ENCODE measurements at regions not wholly inside any gene's neighbourhood (a gene's known extent, or its start where the extent isn't known, plus 50 kb on each side); places are given as distances from the start of the nearest gene placed in this dataset.

- DNase-seq, result no peak
Measured at GRCh38 chr18:77949355-77949973, 699.8 kb downstream of the GALR1 start.

- DNase-seq, result no peak
Measured at GRCh38 chr18:77959248-77959647, 709.6 kb downstream of the GALR1 start.

- DNase-seq, result no peak
Measured at GRCh38 chr18:77960791-77961410, 711.3 kb downstream of the GALR1 start.

- no peak for DNase-seq
Measured at GRCh38 chr18:77967071-77967470, 717.4 kb downstream of the GALR1 start.

GRCh38 chr18:77967791-77968190, 718.1 kb downstream of the GALR1 start:
- no peak for DNase-seq

GRCh38 chr18:77969972-77970371, 720.3 kb downstream of the GALR1 start:
- no peak for DNase-seq

DNA sequence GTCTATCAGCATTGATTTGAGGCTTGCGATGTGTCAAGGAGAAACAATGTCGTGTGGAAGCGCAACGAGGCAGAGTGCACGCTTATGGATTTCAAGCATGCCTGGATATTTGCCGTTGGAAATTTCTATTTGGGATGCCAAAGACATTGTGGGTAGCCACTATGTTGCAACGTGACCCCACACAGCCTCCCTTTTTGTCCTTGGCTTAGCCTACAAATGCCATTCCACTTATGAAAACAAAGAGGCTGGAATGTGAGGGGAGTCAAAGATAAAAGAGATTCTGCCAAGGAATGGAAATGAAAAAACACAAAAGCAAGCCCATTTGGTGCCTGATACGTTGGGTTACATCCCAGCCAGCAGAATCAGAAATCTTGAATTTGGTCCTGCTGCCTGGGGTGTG, 721.2 kb downstream of the GALR1 start:
- DNase-seq, result no peak

GRCh38 chr18:77973745-77974144, 724.1 kb downstream of the GALR1 start:
- DNase-seq, result no peak

DNA sequence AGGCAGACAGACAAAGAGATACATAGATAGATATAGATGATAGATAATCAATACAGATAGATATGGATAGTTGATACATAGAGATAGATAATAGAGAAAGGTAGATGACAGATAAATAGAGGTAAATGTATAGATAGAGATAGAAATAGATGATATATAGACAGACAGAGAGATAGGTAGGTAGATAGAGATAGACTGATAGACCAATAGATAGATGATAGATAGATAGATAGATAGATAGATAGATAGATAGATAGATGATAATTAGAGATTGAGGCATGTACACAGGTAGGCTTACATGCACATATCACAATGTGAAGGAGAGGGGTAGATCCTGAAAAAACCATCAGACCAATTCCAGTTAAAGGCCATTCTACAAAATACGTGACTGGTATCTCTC, 724.7 kb downstream of the GALR1 start:
- no peak for DNase-seq

DNA sequence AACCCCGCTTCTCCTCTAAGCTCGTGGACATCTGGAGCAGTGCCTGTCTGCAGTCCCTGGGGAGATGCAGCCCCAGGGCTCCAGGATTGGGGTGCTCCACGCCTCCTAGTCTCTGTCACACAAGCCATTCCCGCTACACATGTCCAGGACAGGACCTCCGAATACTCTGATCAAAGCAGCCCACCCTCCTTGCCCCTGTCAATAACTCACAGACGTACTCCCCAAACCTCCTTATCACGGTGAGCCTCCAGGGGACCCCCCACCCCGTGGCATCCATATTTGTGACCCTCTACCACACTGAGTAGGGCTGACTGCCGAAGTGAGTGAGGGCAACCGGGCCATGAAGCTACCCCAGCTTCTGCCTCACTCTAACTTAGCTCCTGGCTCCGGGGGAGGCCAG, 727.7 kb downstream of the GALR1 start:
- DNase-seq, result no peak

DNA sequence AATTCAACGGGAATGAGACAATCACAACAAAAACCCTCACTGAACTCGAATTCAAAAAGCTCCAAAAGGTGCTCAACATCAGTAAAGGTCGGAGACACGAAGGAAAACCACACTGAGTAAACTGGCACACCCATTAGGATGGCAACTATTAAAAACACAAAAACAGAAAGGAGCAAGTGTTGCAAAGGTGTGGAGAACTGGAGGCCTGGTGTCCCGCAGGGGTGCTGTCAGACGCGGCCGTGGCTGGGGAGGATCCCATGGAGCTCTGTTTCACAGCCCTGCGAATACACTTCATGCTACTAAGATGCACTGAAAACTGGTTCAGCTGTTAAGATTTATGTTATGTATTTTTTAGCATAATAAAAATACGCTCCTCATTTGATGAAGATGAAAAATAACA, 730.6 kb downstream of the GALR1 start:
- DNase-seq, result no peak

DNA sequence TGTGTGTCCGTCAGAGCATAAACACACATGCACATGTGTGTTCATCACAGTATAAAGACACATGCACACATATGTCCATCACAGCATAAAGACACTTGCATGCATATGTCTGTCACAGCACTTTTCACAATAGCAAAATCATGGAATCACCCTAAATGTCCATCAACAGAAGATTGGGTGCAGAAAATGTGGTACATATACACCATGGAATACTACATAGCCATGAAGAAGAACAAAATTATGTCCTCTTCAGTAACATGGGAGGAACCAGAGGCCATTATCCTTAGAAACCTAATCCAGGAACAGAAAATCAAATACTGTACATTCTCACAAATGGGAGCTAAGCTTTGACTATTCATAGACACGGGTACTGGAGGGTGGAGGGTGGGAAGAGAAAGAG, 732.2 kb downstream of the GALR1 start:
- DNase-seq, result no peak

DNA sequence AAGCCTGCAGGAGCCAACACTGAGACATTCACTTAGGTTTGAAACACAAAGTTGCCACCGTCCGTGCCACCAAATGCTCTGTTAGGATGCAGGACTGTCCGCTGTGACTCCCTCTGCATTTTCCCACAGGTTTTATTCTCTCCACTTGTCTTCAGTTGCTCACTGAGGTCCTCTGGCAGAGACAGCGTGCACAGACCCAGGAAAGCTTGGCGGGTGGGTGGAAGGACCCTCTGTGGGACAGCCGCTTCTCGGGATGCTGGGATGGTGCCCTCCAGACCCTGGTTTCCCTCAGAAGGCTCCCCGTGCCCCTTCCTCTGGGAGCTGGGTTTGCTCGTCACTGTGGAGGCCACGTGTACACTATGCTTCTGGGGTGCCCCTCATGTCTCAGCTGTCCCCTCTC, 733.6 kb downstream of the GALR1 start:
- DNase-seq, result no peak

- no peak for DNase-seq
Measured at GRCh38 chr18:77984178-77984577, 734.5 kb downstream of the GALR1 start.

DNA sequence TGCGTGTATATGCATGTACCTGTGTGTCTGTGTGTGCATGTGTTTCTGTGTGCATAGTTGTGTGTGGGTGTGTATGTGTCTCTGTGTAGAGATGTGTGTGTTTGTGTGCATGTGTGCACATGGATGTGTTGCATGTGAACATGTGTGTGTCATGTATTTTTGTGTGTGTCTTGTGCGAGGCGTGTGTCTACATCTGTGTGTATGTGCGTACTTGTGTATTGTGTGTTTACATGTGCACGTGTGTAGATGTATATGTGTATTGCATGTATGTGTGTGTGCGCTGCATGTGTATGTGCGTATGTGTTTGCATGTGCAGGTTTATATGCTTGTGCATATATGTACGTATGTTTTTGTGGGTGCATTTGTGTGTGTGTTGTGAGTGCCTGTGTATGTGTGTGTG, 735.2 kb downstream of the GALR1 start:
- DNase-seq, result no peak

- no peak for DNase-seq
Measured at GRCh38 chr18:77985526-77986281, 736.1 kb downstream of the GALR1 start.

- DNase-seq, result no peak
Measured at GRCh38 chr18:77990131-77990530, 740.5 kb downstream of the GALR1 start.

GRCh38 chr18:77990901-77991300, 741.3 kb downstream of the GALR1 start:
- DNase-seq, result no peak

DNA sequence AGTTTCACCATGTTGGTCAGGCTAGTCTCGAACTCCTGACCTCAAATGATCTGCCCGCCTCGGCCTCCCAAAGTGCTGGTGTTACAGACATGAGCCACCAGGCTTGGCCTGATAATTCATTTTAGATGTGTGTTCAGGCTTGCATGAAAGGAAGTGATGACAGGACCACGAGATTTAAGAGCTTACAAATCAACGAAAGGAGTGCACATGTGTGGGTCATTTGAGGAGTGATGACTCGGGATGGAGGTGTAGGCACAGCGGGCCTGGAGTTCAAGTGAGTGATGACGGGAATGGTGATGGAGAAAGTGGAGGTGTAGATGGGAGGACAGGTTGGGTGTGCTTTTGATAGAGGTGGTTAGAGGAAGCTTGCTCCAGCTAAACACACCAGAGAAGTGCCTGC, 742.4 kb downstream of the GALR1 start:
- DNase-seq, result no peak

DNA sequence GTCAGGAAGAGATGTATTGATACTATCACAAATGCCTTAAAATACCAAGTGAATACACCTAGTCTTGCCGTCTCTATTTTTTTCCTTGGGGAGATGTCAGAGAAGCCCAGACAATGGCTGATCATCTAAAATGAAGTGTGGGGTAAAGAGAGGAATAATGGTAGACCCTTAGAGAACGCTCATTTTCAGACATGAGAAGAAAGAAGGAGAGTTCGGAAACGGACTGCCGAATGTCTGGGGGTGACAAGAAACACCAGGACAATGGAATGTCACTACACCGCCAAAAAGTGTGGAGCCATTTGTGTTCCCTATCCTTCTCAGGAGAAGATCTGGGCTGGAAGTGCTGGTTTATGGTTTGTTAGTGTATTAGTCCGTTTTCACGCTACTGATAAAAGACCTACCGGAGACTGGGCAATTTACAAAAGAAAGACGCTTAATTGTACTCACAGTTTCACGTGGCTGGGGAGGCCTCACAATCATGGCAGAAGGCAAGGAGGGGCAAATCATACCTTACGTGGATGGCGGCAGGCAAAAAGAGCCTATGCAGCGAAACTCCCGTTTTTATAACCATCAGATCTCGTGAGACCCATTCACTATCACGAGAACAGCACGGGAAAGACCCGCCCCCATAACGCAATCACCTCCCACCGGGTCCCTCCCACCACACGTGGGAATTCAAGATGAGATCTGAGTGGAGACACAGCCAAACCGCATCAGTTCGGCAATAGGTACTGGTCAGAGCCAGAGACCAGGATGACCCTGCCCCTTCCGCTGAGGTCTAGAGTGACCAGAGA, 743.7 kb downstream of the GALR1 start:
- DNase-seq, result no peak

- no peak for DNase-seq
Measured at GRCh38 chr18:77995593-77995992, 745.9 kb downstream of the GALR1 start.

- DNase-seq, result no peak
Measured at GRCh38 chr18:77996737-77997136, 747.1 kb downstream of the GALR1 start.

- DNase-seq, result no peak
Measured at GRCh38 chr18:78001811-78002210, 752.2 kb downstream of the GALR1 start.
